ENCODE measurements at regions not wholly inside any gene's neighbourhood (a gene's known extent, or its start where the extent isn't known, plus 50 kb on each side); places are given as distances from the start of the nearest gene placed in this dataset.

- TF ChIP-seq CTCF (IDR thresholded peaks at IDR 0.05; ENCODE audit: low read depth, low read length, poor library complexity, severe bottlenecking) (no peak), EZH2phosphoT487 (IDR thresholded peaks at IDR 0.05; ENCODE audit: borderline replicate concordance, low read length) (no peak)
Measured at GRCh38 chr13:104408733-104409132, 1342.5 kb upstream of the SLC10A2 start.
